ENCODE measurements at regions not wholly inside any gene's neighbourhood (a gene's known extent, or its start where the extent isn't known, plus 50 kb on each side); places are given as distances from the start of the nearest gene placed in this dataset.

DNA sequence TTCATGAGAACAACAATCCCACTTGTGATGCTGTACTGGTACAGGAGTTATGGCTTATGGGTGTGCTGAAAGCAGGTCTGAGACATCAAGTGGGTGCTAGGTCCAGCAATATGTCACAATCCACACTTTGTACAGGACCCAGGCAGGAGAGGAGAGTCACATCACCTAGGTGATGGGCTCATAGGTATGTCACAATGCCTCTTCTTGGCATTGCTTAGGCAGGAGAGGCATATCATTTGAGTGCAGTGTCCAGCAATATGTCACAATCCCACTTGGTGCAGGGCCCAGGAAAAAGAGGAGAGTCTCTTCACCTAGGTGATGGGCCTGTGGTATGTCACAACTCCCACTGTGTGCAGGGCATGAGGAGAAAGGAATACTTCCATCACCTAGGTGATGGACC lies 2110.0 kb downstream of the TP53TG3F start:
- Mint-ChIP-seq H3K4me1 (ENCODE audit: unreplicated experiment) (no peaks in the 10 kb centered on the region), H3K27ac (ENCODE audit: unreplicated experiment) (no peak overlapping the region), H3K36me3 (ENCODE audit: unreplicated experiment) (peaks cover 2% of the 10 kb centered on the region), H3K9me3 (ENCODE audit: unreplicated experiment) (peaks cover 53% of the 10 kb centered on the region), H3K4me3 (ENCODE audit: unreplicated experiment) (no peak overlapping the region), H3K27me3 (ENCODE audit: unreplicated experiment) (no peaks in the 10 kb centered on the region)
- no peak for DNase-seq (ENCODE audit: extremely low spot score, unreplicated experiment)
- TF ChIP-seq, protein P1, sequence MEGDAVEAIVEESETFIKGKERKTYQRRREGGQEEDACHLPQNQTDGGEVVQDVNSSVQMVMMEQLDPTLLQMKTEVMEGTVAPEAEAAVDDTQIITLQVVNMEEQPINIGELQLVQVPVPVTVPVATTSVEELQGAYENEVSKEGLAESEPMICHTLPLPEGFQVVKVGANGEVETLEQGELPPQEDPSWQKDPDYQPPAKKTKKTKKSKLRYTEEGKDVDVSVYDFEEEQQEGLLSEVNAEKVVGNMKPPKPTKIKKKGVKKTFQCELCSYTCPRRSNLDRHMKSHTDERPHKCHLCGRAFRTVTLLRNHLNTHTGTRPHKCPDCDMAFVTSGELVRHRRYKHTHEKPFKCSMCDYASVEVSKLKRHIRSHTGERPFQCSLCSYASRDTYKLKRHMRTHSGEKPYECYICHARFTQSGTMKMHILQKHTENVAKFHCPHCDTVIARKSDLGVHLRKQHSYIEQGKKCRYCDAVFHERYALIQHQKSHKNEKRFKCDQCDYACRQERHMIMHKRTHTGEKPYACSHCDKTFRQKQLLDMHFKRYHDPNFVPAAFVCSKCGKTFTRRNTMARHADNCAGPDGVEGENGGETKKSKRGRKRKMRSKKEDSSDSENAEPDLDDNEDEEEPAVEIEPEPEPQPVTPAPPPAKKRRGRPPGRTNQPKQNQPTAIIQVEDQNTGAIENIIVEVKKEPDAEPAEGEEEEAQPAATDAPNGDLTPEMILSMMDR (IDR thresholded peaks at IDR 0.05), result no peak

DNA sequence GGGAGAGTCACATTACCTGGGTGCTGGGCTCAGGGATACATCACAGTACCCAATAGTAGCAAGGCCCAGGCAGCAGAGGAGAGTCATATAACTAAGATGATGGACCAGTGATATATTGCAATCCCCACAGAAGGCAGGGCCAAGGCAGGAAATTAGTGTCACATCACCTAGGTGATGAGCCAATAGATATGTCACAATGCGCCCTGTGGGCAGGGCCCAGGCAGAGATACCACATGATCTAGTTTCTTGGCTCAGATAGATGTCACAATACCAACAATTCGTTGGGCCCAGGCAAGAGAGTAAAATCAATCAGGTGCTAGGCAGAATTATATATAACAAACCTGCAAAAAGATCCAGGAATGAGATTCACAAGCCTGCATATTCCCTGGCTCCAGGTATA lies 2111.5 kb downstream of the TP53TG3F start:
- peaks cover 2% of the 10 kb centered on the region for H3K36me3 Mint-ChIP-seq (ENCODE audit: unreplicated experiment)
- H3K4me1 Mint-ChIP-seq (ENCODE audit: unreplicated experiment), result no peaks in the 10 kb centered on the region
- no peak overlapping the region for H3K4me3 Mint-ChIP-seq (ENCODE audit: unreplicated experiment)
- H3K27me3 Mint-ChIP-seq (ENCODE audit: unreplicated experiment), result no peaks in the 10 kb centered on the region
- no peak for DNase-seq (ENCODE audit: extremely low spot score, unreplicated experiment)
- H3K27ac Mint-ChIP-seq (ENCODE audit: unreplicated experiment), result no peak overlapping the region
- TF ChIP-seq, protein P1 (IDR thresholded peaks at IDR 0.05), result no peak
- peaks cover 49% of the 10 kb centered on the region for H3K9me3 Mint-ChIP-seq (ENCODE audit: unreplicated experiment)

DNA sequence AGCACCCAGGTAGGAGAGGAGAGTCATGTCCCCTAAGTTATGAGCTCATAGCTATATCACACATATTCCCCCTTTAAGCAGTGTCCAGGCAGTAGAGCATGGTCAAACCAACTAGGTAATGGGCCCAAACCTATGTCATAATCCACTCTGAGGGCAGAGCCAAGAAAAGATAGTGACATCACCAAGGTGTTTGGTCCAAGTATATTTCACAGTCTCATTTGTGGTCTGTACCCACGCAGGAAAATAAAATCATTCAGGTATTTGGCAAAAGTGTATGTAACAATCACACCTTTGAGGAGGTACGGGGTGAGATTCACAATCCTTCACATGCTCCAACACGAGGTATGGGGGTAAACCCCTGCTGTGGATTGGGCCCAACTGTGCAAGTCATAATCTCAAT lies 2112.8 kb downstream of the TP53TG3F start:
- Mint-ChIP-seq H3K9me3 (ENCODE audit: unreplicated experiment) (peaks cover 41% of the 10 kb centered on the region), H3K36me3 (ENCODE audit: unreplicated experiment) (peaks cover 4% of the 10 kb centered on the region), H3K4me3 (ENCODE audit: unreplicated experiment) (no peak overlapping the region), H3K27ac (ENCODE audit: unreplicated experiment) (no peak overlapping the region), H3K27me3 (ENCODE audit: unreplicated experiment) (no peaks in the 10 kb centered on the region), H3K4me1 (ENCODE audit: unreplicated experiment) (no peaks in the 10 kb centered on the region)
- TF ChIP-seq, protein P1 (IDR thresholded peaks at IDR 0.05), result no peak
- no peak for DNase-seq (ENCODE audit: extremely low spot score, unreplicated experiment)

DNA sequence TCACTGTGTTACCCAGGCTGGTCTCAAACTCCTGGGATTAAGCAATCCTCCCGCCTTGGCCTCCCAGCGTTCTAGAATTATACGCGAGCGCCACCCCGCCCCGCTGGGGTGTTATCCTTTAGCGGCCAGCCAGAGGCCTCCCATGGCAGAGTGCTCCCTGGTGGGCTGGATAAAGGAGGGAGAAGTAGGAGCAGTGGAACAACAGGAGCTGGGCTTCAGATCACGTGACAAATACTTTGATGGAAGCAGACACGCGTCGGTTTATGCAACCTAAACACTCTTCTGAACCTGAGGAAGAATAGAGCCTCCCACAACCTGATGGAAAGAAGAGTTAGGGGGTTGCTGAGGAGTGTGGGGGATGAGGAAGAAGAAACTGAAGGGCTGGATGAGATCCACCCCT lies 2114.0 kb downstream of the TP53TG3F start:
- DNase-seq (ENCODE audit: extremely low spot score, unreplicated experiment), result peak; percentile 69
- TF ChIP-seq, protein P1 (IDR thresholded peaks at IDR 0.05), result no peak
- H3K27ac Mint-ChIP-seq (ENCODE audit: unreplicated experiment), result no peak overlapping the region
- no peak overlapping the region for H3K4me3 Mint-ChIP-seq (ENCODE audit: unreplicated experiment)
- peaks cover 4% of the 10 kb centered on the region for H3K36me3 Mint-ChIP-seq (ENCODE audit: unreplicated experiment)
- H3K4me1 Mint-ChIP-seq (ENCODE audit: unreplicated experiment), result no peaks in the 10 kb centered on the region
- H3K9me3 Mint-ChIP-seq (ENCODE audit: unreplicated experiment), result peaks cover 49% of the 10 kb centered on the region
- no peaks in the 10 kb centered on the region for H3K27me3 Mint-ChIP-seq (ENCODE audit: unreplicated experiment)

DNA sequence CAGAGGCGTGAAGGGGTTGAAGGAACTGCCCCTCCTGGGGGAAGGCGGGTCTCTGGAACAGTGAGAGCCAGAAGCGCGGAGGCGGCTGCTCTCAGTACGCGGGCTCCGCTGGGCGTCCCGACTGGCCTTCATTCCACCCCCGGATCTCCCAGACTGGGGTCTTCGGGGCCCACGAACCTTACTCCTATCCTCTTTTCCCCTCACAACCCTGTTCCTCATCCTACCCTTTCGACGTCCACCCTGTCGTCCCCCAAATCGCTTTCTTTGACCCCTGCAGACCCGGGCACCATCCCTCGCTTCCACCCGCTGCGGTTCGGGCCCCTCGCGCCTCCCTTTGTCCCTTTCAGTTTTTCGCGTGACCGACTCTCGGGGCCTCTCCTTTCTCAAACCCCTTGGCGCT lies 2114.6 kb downstream of the TP53TG3F start:
- TF ChIP-seq, protein P1 (IDR thresholded peaks at IDR 0.05), result no peak
- no peak overlapping the region for H3K4me3 Mint-ChIP-seq (ENCODE audit: unreplicated experiment)
- H3K27ac Mint-ChIP-seq (ENCODE audit: unreplicated experiment), result no peak overlapping the region
- no peaks in the 10 kb centered on the region for H3K4me1 Mint-ChIP-seq (ENCODE audit: unreplicated experiment)
- H3K27me3 Mint-ChIP-seq (ENCODE audit: unreplicated experiment), result no peaks in the 10 kb centered on the region
- no peak for DNase-seq (ENCODE audit: extremely low spot score, unreplicated experiment)
- H3K36me3 Mint-ChIP-seq (ENCODE audit: unreplicated experiment), result peaks cover 4% of the 10 kb centered on the region
- H3K9me3 Mint-ChIP-seq (ENCODE audit: unreplicated experiment), result peaks cover 51% of the 10 kb centered on the region

All from osteocyte (in vitro differentiated cells).